PFSK-1 (cell line): ENCODE measurements at regions not wholly inside any gene's neighbourhood (a gene's known extent, or its start where the extent isn't known, plus 50 kb on each side); places are given as distances from the start of the nearest gene placed in this dataset.

Experiments
- FOXP2 ChIP-seq: optimal IDR thresholded peaks from 2 replicates; pipeline ENCODE3; 2011; ENCODE audit warnings: borderline replicate concordance, control low read depth, inconsistent platforms; ENCODE audit not compliant: insufficient read depth; ENCODE audit errors: extremely low read length, extremely low read depth
- POLR2AphosphoS5 ChIP-seq: IDR thresholded peaks from 2 replicates; pipeline ENCODE4 v1.6.1; 2012; ENCODE audit warnings: low read depth, mild to moderate bottlenecking, control low read depth, low read length, moderate library complexity
- SIN3A ChIP-seq: IDR thresholded peaks from 2 replicates; pipeline ENCODE4 v1.6.1; 2012; ENCODE audit warnings: mild to moderate bottlenecking, low read length, moderate library complexity, borderline replicate concordance; ENCODE audit not compliant: insufficient read depth
- TAF1 ChIP-seq: IDR thresholded peaks from 2 replicates; pipeline ENCODE4 v1.6.1; 2012; ENCODE audit warnings: low read length, control low read depth, borderline replicate concordance; ENCODE audit not compliant: insufficient read depth
- TF ChIP-seq, protein P1 (sequence below), 2 experiments: IDR thresholded peaks; 2 replicates each; pipeline versions ENCODE4 v1.6.1 to v1.8.0; 2011 to 2012; ENCODE audit warnings: low read depth in 2 of 2, low read length in 2 of 2, control low read depth in 1 of 2, inconsistent platforms in 1 of 2, mild to moderate bottlenecking in 1 of 2, moderate library complexity in 1 of 2; ENCODE audit not compliant: insufficient read depth in 1 of 2

DNA sequence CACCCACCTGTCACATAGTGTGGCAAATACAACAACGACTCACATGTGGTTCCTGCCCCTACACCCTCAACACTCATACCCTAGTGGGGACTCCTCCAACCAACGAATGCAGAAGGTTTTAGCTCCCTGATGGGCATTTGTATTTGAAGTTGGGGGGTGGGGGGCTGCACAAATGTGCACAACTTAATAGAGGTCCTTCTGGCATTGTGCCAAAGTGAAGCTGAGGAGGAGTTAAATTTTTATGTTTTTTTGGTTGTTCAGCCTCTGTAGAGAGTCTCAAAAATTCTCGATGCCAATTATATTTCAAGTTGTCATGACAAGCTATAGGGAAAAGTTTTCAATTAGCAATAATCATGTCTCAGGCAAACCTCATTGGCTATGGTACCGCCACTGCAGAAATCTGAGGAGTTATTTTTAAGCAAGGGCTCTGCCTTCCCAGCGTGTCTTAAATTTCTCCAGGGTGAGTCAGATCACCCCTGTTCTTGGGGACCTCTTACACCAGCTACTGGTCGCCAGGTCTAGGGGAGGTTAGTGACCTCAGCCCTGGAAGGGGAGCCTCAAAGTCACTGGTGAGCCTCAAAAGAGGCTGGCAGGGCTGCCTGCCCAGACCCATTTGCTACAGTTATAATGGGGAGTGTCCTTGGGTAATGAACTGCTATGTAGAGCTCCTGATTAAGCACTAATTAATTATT lies 102.7 kb upstream of the TAF1B start:
- TF ChIP-seq SIN3A (no peak), POLR2AphosphoS5 (no peak), TAF1 (no peak), FOXP2 (no peak)
- TF ChIP-seq, protein P1, sequence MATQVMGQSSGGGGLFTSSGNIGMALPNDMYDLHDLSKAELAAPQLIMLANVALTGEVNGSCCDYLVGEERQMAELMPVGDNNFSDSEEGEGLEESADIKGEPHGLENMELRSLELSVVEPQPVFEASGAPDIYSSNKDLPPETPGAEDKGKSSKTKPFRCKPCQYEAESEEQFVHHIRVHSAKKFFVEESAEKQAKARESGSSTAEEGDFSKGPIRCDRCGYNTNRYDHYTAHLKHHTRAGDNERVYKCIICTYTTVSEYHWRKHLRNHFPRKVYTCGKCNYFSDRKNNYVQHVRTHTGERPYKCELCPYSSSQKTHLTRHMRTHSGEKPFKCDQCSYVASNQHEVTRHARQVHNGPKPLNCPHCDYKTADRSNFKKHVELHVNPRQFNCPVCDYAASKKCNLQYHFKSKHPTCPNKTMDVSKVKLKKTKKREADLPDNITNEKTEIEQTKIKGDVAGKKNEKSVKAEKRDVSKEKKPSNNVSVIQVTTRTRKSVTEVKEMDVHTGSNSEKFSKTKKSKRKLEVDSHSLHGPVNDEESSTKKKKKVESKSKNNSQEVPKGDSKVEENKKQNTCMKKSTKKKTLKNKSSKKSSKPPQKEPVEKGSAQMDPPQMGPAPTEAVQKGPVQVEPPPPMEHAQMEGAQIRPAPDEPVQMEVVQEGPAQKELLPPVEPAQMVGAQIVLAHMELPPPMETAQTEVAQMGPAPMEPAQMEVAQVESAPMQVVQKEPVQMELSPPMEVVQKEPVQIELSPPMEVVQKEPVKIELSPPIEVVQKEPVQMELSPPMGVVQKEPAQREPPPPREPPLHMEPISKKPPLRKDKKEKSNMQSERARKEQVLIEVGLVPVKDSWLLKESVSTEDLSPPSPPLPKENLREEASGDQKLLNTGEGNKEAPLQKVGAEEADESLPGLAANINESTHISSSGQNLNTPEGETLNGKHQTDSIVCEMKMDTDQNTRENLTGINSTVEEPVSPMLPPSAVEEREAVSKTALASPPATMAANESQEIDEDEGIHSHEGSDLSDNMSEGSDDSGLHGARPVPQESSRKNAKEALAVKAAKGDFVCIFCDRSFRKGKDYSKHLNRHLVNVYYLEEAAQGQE (IDR thresholded peaks at IDR 0.05; ENCODE audit: insufficient read depth in 1 of 2, low read depth in 2 of 2, low read length in 2 of 2) = no peak

DNA sequence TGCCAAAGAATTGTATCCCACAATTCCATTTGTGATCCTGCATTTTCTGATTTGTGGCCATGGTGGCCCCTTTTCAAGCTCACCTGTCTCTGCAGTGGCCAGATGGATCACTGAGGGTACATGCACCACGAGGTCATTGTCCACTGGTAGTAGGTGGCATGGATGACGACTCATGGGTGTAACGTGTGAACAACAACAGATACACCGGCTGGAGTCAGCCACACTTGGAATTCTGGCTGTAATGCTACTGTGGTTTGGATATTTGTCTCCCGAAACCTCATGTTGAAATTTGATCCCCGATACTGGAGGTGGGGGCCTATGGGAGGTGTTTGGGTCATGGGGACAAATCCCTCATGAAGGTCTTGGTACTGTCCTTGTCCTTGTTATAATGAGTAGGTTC lies 102.2 kb upstream of the TAF1B start:
- TF ChIP-seq POLR2AphosphoS5 (no peak), SIN3A (no peak), TAF1 (no peak), FOXP2 (no peak)
- TF ChIP-seq, protein P1 (IDR thresholded peaks at IDR 0.05; ENCODE audit: insufficient read depth in 1 of 2, low read depth in 2 of 2, low read length in 2 of 2) = no peak

DNA sequence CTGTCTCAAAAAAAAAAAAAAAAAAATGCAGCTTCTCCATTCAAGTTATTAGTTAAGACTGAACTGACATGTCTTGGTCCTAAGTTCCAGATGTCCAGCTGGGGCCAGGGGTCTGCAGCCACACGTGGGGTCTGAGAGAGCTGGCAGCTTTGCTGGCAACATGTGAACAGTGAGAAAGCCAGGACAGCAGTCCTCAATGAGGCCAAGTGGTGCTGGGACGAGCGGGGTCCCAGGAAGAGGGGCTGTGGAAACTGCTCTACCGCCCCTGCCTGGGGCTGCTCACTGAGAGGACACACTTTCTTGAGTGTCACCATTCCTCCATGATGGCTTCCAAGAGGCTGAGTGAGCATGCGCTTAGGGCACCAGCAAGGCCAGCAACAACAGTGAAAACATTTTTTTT lies 100.7 kb upstream of the TAF1B start:
- no peak for TF ChIP-seq FOXP2
- TF ChIP-seq TAF1 = no peak
- no peak for TF ChIP-seq POLR2AphosphoS5
- TF ChIP-seq SIN3A = no peak
- TF ChIP-seq, protein P1 (IDR thresholded peaks at IDR 0.05; ENCODE audit: insufficient read depth in 1 of 2, low read depth in 2 of 2, low read length in 2 of 2) = no peak

DNA sequence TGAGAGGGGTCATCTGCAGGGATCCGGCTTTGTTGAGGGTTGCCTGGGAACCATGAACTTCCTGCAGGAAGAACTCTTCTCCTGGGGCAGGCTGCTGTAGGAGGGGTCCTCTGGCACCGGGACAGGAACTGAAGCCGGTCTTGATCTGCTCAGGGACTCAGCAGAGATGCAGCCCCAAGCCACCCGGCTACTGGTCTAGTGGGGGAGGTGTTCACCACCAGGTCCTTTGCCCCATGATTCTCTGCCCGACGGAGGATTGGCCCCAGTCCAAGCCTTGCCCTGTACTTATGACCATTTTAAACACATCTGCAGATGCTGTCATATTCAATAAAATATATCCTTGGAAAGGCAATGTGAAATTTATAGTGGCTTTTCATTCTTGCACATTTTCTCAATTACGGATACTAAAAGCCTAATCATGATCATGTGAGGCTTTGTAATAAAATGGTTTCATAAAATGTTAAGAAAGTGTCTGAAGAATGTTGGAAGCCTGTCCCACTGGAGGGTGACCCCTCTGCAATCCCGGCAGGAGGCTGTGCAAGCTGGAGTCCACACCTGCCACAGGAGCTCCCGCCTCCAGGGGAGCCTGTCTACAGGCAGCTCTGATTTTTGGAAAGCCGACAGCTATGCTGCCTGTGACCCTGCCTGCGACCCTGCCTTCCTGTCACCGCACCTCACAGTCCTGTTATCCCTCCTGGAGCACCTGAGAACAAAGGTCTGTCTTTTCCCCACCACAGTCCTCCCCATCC lies 98.8 kb upstream of the TAF1B start:
- TF ChIP-seq FOXP2 (no peak), SIN3A (no peak), TAF1 (no peak), POLR2AphosphoS5 (no peak)
- TF ChIP-seq, protein P1 (IDR thresholded peaks at IDR 0.05; ENCODE audit: insufficient read depth in 1 of 2, low read depth in 2 of 2, low read length in 2 of 2) = no peak
